ENCODE measurements at regions not wholly inside any gene's neighbourhood (a gene's known extent, or its start where the extent isn't known, plus 50 kb on each side); places are given as distances from the start of the nearest gene placed in this dataset.

- no peak for TF ChIP-seq MAX (IDR thresholded peaks at IDR 0.05; ENCODE audit: low read depth, low read length)
- no peak for TF ChIP-seq CTCF (IDR thresholded peaks at IDR 0.05; ENCODE audit: low read depth, low read length)
- TF ChIP-seq POLR2A (IDR thresholded peaks at IDR 0.05; ENCODE audit: extremely low read depth, insufficient read length): no peak
These were observed 207.8 kb upstream of the MAP3K1 start for GRCh38 chr5:56607551-56607950.
